ELR (cell line): ENCODE measurements at regions not wholly inside any gene's neighbourhood (a gene's known extent, or its start where the extent isn't known, plus 50 kb on each side); places are given as distances from the start of the nearest gene placed in this dataset.

Experiments
- DNase-seq: peaks from one replicate; pipeline ENCODE4 v3.0.0-alpha.2; 2015; ENCODE audit warnings: low read depth

DNA sequence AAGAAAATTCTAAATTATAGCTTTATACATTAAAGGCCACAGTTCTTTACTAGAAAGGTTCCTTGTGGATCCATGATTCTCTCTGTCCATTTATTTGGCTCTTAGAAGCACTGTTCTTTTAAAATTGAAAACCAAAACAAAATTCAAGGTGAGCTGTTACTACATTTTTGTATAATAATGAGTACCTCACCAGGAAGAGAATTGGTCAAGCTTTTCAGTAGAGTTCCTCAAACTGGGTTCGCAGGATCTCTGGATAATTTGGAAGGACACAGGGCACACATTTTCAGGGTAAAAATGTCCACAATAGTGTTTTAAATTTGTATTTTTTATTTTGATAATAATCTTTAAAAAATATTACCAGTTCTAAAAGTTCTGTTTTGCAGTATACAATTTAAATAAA is 93.0 kb downstream of the PPP1R3A start:
- DNase-seq = no peak

GRCh38 chr7:113824117-113824823 is 94.5 kb downstream of the PPP1R3A start:
- peak; percentile 7 for DNase-seq

DNA sequence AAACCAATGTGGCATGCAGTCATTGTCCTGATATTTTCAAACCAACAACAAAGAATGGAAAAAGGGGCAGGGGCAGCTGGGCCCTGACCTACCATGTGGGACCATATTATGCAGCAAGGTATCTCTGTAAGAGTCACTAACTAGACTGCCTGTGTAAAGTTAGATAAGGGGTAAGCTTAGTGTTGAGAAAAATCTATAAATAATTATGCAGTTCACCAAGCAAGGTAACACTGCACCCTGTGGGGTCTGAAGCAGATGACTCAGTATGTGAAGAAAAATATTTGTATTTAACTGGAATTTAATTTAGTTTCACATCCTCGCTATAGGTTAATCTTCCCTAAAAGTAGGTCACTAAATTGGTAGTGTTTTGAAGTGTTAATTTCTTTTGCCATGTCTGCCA is 99.3 kb downstream of the PPP1R3A start:
- DNase-seq = no peak

DNA sequence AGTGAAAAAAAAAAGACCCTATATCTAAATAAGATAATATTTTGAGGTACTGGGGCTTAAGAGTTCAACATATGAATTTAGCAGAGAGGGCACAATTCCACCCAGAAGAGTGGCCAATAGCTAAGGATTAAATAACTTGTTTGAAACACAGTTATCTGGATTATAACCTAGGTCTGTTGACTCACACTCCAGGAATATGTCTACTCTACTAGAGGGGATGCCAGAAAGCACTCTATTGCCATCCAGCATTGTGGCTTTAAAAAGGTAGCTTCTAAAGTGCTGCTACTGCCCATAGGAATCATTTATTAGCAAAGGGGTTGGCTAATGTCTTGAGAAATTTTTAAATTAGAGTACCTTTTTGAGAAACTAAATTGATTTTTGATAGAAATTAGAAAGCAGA is 102.2 kb downstream of the PPP1R3A start:
- no peak for DNase-seq

DNA sequence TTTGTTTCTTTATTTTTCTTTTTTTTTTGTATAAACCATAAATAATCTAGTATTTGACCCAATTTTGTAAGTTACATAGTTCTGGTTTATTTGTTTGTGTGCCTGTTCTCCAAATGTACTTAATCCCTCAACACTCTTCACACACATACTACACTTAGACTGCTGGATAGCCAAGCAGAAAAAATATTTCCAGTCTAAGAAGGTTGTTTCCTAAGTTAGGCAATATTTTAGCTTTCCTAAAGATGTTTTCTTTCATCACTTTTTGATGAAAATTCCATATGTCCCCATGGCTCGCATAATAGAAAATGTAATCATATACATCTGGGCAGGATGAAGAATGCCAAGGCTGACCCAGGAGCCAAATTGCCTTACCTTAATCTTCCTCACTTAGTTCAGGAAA is 105.3 kb downstream of the PPP1R3A start:
- DNase-seq = no peak

DNA sequence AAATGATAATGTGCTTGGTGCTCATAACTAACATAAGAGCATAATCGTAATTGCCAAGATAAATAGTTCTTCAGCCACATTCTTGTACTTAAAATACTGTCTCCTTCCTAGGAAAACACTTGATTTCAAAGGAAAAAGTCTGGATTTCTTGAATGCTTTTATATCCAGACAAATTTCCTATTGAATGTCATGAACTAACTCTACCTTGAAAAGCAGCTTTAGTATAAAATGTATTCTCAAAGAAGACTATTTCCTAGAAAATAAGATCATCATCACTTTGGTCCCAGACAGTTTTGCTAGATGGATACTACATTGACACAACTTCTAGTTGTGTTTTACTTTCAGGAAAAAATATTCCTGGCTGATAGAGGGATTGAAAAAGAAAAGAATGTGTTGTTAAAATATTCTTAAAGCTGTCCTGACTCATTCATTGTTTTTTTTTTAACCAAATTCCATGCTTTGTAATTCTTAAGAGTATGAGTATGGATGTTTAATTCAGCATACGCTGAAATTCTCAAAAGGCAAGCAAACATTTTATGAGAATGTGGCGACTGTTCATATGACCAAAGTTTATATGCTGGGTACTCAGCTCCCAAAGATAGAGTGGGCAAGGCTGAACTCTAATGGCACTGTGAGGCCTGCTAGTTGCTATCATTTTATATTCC is 106.1 kb downstream of the PPP1R3A start:
- peak; percentile 10 for DNase-seq

DNA sequence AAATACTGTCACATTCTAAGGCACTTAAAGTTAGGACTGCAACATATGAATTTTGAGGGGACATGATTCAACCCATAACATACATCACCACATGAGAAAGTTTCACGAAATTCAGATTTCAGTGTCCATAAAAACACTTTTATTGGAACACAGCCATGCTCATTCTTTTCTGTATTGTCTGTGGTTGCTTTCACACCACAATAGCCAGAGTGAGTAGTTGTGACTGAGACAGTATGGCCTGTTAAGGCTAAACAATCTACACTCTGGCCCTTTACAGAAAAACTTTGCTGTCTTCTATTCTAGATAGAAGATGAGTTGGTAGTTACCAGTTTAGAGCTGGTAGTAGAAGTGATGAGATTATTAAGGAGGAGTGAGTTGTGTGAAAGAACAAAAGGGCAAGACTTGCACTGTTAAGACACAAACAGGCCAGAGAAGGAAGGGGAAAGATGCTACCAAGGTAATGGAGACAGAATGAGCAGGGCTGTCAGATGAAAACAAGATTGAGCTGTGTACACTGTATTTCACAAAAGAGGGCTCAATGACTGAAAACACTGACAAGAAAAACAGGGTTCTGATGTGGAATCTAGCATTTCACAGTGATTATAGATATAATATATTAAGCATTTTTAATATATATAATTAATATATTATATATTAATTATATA is 108.6 kb downstream of the PPP1R3A start:
- DNase-seq = no peak

DNA sequence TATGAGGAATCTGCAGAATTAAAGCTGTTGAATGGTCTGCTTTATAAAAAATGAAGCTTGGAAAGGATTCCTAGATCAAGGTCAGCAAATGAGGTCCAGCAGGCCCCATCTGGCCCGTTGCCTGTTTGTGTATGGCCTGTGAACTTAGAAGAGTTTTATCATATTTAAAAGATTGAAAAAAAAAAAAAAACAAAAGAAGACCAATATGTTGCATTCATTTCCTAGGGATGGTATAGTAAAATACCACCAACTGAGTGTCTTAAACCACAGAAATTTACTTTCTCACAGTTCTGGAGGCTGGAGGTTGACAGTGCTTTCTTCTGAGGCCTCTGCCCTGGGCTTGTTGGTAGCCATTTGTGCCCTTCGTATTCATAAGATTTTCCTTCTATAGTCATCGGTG is 109.2 kb downstream of the PPP1R3A start:
- no peak for DNase-seq

DNA sequence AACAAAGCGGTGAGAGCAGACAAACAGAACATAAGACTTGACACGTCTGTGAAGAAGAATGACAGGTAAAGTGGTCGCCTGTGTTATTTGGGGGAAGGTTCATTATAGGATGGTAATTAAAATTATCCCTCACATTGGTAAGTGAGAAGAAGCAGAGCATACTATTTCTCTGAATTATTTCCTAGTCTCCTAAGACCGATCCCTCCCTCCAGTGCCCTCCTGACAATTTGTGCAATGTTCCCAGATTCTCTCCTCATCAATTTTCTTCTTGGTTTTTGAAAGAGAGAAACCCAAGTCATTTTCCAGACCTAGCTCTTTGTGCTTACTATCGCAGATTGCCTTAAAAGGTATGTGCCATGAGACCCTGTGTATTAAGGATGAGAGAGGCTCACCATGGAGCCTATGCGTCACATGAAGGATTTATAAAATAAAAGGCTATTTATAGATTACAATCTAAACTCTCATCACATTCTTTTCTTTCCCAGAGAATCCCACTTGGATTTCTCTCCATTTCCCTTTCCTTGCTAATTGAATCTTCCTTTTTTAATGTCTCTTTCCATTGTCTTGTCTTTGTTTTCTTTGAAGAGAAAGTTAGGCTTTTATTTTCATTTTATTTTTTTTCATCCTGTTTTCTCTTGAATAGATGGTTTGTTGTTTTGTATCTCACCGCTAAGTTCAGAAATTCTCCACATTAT is 112.0 kb downstream of the PPP1R3A start:
- DNase-seq = no peak

GRCh38 chr7:113805976-113806375 is 112.8 kb downstream of the PPP1R3A start:
- DNase-seq = no peak

GRCh38 chr7:113804475-113805095 is 114.2 kb downstream of the PPP1R3A start:
- DNase-seq = peak; percentile 19

GRCh38 chr7:113801751-113802150 is 117.1 kb downstream of the PPP1R3A start:
- peak; percentile 6 for DNase-seq

DNA sequence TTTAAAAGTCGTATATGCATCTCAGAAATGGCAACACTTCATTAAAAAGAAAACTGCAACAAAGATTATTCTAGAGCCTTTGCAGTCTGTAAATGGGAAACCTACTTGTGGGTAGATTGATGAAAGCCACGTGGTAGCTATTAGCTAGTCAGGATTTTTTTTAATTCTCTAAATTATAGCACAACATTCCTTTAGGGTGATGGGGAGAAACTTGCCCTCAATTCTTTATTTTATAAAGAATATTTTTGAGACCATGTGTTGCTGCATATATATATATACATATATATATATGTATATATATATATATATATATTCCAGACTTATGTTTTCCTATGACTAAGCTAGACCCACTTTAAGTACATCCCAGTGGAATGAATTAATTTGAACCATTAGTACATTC is 118.0 kb downstream of the PPP1R3A start:
- DNase-seq = no peak

GRCh38 chr7:113799896-113800295 is 118.9 kb downstream of the PPP1R3A start:
- no peak for DNase-seq

- DNase-seq = no peak
Observed at GRCh38 chr7:113797420-113798010, 121.3 kb downstream of the PPP1R3A start.

DNA sequence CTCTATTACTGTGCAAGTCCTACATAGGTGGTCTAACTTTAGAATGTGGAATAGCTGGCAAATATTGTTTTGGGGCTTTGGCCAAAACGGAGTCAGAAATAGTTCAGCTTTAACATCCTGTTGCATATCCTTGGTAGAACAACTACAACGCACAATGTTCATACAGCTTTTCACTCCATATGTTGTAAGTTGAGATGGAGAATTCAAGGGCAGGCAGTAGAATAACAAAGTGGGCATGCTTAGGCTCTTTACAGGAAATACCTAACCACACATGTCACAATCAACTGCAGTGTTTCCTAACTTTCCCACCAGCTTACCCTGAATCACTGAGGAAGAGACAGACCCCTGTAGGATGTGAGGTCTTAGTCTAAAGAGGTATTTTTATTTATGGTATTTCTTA is 122.3 kb downstream of the PPP1R3A start:
- DNase-seq = peak; percentile 87

DNA sequence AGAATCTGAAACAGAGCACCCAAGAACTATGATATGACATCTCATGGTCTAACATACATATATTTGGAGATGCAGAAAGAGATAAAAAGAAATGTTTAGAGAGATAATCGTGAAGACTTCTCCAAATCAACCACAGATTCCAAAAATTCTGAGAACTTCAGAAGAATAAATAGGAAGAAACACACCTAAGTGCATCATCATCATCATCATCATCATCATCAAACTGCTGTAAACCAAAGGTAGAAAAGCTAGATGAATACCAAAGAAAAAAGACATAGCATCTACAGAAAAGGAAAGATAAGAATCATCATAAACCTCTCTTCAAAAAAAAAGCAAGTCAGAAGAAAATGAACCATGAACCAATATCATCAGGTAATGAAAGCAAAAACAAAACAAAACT is 124.2 kb downstream of the PPP1R3A start:
- no peak for DNase-seq

- DNase-seq = no peak
Observed at GRCh38 chr7:113793171-113793570, 125.6 kb downstream of the PPP1R3A start.

- no peak for DNase-seq
Observed at GRCh38 chr7:113790025-113790424, 128.8 kb downstream of the PPP1R3A start.

GRCh38 chr7:113787106-113787505 is 131.7 kb downstream of the PPP1R3A start:
- DNase-seq = no peak

DNA sequence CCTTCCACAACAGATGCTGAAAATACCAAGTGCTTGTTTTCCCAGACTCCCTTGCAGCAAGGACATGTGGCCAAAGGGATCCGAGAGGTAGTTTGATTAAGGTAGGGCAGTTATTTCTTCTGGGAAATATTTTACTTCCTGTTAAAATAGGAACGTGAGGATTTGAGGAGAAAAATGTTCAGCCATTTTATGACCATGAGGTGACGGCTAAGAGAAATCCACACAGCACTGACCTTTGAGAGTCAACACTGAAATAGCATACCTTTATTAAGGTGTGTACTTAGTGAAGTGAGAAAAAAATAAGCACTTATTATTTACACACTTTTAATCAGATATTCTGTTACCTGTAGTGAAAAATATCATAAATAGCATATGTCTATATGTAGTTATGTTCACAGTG is 133.9 kb downstream of the PPP1R3A start:
- no peak for DNase-seq

DNA sequence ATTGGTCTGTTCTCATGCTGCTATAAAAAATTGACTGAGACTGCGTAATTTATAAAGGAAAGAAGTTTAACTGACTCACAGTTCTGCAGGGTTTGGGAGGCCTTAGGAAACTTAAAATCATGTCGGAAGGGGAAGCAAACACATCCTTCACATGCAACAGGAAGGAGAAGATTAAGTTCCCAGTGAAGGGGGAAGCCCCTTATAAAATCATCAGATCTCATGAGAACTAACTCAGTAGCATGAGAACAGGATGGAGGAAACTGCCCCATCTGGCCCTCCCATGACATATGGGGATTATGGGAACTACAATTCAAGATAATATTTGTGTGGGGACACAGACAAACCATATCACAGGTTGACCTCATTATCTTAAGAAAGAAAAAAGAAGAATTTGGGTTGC is 134.5 kb downstream of the PPP1R3A start:
- DNase-seq = peak; percentile 5
